A673 (cell line): ENCODE measurements at regions not wholly inside any gene's neighbourhood (a gene's known extent, or its start where the extent isn't known, plus 50 kb on each side); places are given as distances from the start of the nearest gene placed in this dataset.

Experiments
- CTCF ChIP-seq: fragments of 300-800, 200-600 bp; sonication (generic); conservative IDR thresholded peaks from 2 replicates; pipeline ENCODE4 v1.5.1; 2017; ENCODE audit warnings: low read depth, mild to moderate bottlenecking, antibody characterized with exemption, low read length, moderate library complexity, mixed read lengths
- EZH2 ChIP-seq: fragments of 200-600 bp; sonication (generic); IDR thresholded peaks from 2 replicates; pipeline ENCODE4 v1.6.1; 2017; ENCODE audit warnings: borderline replicate concordance, low read depth, mild to moderate bottlenecking, mixed read lengths, antibody characterized with exemption, low read length; ENCODE audit not compliant: poor library complexity, severe bottlenecking

- TF ChIP-seq CTCF (no peak), EZH2 (no peak)
Observed at GRCh38 chrX:94655180-94655579, 981.2 kb downstream of the FAM133A start.
